ACC112 (cell line): ENCODE measurements at regions not wholly inside any gene's neighbourhood (a gene's known extent, or its start where the extent isn't known, plus 50 kb on each side); places are given as distances from the start of the nearest gene placed in this dataset.

Experiments
- H2AFZ ChIP-seq: fragments of 200-600 bp; sonication (generic); one replicate; pipeline ENCODE4 v1.6.0; 2017; ENCODE audit warnings: antibody characterized with exemption, low read length; ENCODE audit not compliant: unreplicated experiment
- H3K27ac ChIP-seq: fragments of 200-600 bp; sonication (generic); 2 replicates; pipeline ENCODE4 v1.5.1; 2014; ENCODE audit warnings: low read depth, mild to moderate bottlenecking, antibody characterized with exemption, low read length, moderate library complexity
- H3K27me3 ChIP-seq: fragments of 200-600 bp; sonication (generic); 2 replicates; pipeline ENCODE4 v1.6.1; 2014; ENCODE audit warnings: mild to moderate bottlenecking, antibody characterized with exemption, low read length, moderate library complexity, mixed read lengths; ENCODE audit not compliant: insufficient read depth
- H3K36me3 ChIP-seq: fragments of 200-600 bp; sonication (generic); 2 replicates; pipeline ENCODE4 v1.6.1; 2016; ENCODE audit warnings: mild to moderate bottlenecking, antibody characterized with exemption, low read length, moderate library complexity, mixed read lengths; ENCODE audit not compliant: insufficient read depth
- H3K4me1 ChIP-seq: fragments of 200-600 bp; sonication (generic); one replicate; pipeline ENCODE4 v1.6.1; 2016; ENCODE audit warnings: low read length, mixed read lengths; ENCODE audit not compliant: insufficient read depth, unreplicated experiment, control insufficient read depth
- H3K4me3 ChIP-seq: fragments of 200-600 bp; sonication (generic); 2 replicates; pipeline ENCODE4 v1.5.1; 2014; ENCODE audit warnings: mild to moderate bottlenecking, low read depth, low read length
- H3K79me2 ChIP-seq: fragments of 200-600 bp; sonication (generic); one replicate; pipeline ENCODE4 v1.6.0; 2016; ENCODE audit warnings: low read length; ENCODE audit not compliant: control insufficient read depth, unreplicated experiment, insufficient read depth

DNA sequence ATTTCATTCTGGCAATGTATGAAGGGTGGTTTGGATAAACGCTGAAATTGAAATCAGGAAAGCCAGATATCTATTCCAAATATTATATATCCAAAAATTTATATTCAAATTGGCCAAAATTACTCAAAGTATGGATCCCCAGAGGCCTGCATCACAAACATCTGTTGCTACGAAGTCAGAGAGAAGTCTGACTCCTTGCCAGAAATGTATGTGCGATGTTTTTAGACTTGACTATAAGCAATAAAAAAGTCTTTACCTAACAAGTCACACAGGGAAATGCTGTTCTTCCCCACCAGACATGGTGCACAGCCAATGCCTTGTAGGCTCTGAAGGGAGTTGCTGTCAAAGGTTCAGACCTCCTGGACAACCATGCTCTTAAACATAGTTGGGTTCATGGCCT is 533.1 kb downstream of the OTOL1 start:
- no peaks in the 10 kb centered on the region for H3K36me3 ChIP-seq
- H3K4me1 ChIP-seq: no peaks in the 10 kb centered on the region
- no peaks in the 10 kb centered on the region for H3K79me2 ChIP-seq
- no peak overlapping the region for H3K4me3 ChIP-seq
- H3K27me3 ChIP-seq: no peaks in the 10 kb centered on the region
- H3K27ac ChIP-seq: no peak overlapping the region
- H2AFZ ChIP-seq: no peak overlapping the region

DNA sequence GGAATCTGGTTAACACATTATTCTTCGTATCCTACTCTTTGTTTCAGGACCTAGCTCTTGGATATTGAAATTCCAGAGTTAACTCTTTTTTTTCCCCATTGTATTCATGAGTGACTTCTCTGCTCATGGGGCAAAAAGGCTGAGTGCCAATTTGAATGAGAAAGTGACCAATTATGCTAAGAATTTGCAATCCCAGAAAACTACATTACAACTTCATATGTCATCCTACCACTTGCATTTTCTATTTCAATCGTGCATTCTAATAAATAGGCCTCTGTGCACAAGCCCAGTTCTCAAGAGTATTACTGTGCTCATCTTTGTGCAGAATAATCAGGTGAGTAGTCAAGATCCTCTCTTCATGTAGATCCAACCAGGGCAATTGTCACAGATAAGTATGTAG is 537.8 kb downstream of the OTOL1 start:
- Histone ChIP-seq H3K27ac (no peak overlapping the region), H3K36me3 (no peaks in the 10 kb centered on the region), H3K27me3 (no peaks in the 10 kb centered on the region), H3K4me3 (no peak overlapping the region), H3K79me2 (no peaks in the 10 kb centered on the region), H3K4me1 (no peaks in the 10 kb centered on the region), H2AFZ (no peak overlapping the region)

- H3K36me3 ChIP-seq: no peaks in the 10 kb centered on the region
These were observed 545.0 kb downstream of the OTOL1 start for GRCh38 chr3:162041622-162042021.

GRCh38 chr3:162052636-162053035 is 556.0 kb downstream of the OTOL1 start:
- H3K4me3 ChIP-seq: no peak overlapping the region
- no peaks in the 10 kb centered on the region for H3K36me3 ChIP-seq
- no peaks in the 10 kb centered on the region for H3K79me2 ChIP-seq
- no peak overlapping the region for H2AFZ ChIP-seq
- H3K27ac ChIP-seq: no peak overlapping the region
- H3K4me1 ChIP-seq: no peaks in the 10 kb centered on the region
- H3K27me3 ChIP-seq: no peaks in the 10 kb centered on the region

More at GRCh38 chr3:162041622-162042021, 545.0 kb downstream of the OTOL1 start:
- H2AFZ ChIP-seq: no peak overlapping the region
- H3K27me3 ChIP-seq: no peaks in the 10 kb centered on the region
- no peak overlapping the region for H3K4me3 ChIP-seq
- no peaks in the 10 kb centered on the region for H3K4me1 ChIP-seq
- no peak overlapping the region for H3K27ac ChIP-seq
- H3K79me2 ChIP-seq: no peaks in the 10 kb centered on the region

DNA sequence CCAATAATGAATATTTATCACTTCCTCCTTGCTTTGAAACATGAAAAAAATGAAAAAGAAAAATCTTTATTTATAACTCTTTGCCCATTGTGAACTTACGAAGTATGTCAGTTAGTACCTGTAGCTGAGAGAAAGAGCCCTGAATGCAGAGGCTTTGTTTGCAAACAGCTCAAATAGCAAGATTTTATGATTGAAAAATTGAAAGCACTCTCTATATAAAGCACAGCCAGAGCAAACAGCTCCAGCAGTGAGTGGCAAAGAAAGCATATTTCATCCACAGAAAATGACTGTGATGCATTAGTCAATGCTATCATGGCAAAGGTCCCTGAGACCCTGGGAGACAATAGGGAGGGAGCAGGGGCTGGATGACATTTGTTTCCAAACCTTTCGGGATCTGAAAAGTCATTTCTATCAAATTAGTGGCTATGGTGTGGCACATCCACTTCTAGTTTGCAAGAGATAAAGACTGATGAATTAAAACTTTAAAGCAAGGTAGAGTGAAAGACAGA is 576.1 kb downstream of the OTOL1 start:
- Histone ChIP-seq H3K4me3 (no peak overlapping the region), H2AFZ (no peak overlapping the region), H3K36me3 (no peaks in the 10 kb centered on the region), H3K27ac (no peak overlapping the region), H3K79me2 (no peaks in the 10 kb centered on the region), H3K4me1 (no peaks in the 10 kb centered on the region), H3K27me3 (no peaks in the 10 kb centered on the region)

DNA sequence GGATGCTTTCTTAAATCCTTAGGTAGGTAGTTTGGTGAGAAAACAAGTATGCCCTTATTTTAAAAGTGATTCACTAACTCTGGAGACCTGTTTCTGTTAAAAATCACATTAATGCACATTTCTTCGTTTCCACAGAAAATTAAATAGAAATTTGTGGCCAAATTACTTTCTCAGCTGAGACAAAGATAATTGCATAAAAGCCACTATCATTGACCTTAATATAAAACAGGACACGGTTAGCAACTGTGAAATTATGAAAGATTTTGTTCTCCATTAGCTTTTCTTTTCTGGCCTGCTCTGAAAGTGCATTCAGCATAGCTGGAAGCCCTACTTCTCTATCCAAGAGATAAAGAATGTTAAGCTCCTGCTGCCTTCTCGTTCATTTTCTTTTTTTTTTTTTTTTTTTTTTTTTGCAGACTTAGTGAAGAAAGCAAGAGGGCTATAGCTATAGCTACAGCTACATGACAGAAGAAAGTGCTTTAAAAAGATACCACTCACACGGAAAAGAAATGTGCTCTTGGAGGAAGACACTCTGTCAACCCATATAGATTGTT is 576.9 kb downstream of the OTOL1 start:
- H3K36me3 ChIP-seq: no peaks in the 10 kb centered on the region

DNA sequence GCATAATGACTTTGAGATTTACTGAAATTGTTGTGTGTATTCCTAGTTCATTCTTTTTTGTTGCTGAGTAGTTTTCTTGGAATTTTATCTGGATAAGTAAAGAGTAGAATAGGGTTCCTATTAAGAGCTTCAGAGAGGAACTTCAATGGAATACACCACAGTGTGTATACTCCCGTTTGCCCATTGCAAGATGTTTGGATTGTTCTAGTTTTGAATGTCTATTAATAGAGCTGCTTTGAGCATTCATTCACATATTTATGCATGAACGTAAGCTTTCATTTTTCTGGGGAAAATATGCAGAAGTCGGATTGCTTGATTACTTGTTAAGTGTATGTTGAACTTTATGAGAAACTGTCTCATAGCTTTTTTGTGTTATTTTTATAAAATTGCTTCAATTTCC is 580.5 kb downstream of the OTOL1 start:
- Histone ChIP-seq H3K27me3 (no peaks in the 10 kb centered on the region), H2AFZ (no peak overlapping the region), H3K36me3 (no peaks in the 10 kb centered on the region), H3K27ac (no peak overlapping the region), H3K4me3 (no peak overlapping the region), H3K79me2 (no peaks in the 10 kb centered on the region), H3K4me1 (no peaks in the 10 kb centered on the region)

More for the DNA sequence above, 576.9 kb downstream of the OTOL1 start:
- Histone ChIP-seq H3K27ac (no peak overlapping the region), H3K27me3 (no peaks in the 10 kb centered on the region), H2AFZ (no peak overlapping the region), H3K79me2 (no peaks in the 10 kb centered on the region), H3K4me3 (no peak overlapping the region), H3K4me1 (no peaks in the 10 kb centered on the region)

DNA sequence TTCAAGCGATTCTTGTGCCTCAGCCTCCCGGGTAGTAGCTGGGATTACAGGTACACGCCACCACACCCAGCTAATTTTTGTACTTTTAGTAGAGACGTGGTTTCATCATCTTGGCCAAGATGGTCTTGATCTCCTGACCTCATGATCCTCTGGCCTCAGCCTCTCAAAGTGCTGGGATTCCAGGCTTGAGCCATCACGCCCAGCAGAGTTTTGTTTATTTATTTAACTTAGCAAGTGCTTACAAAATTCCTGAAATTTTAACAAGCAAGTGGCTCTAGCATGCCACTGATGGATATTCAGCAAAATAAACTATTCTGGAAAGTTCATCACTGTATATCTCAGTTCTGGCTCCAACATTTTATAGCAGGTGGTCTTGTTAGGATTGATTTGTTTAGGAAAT is 585.9 kb downstream of the OTOL1 start:
- no peaks in the 10 kb centered on the region for H3K27me3 ChIP-seq
- H2AFZ ChIP-seq: no peak overlapping the region
- H3K4me3 ChIP-seq: no peak overlapping the region
- H3K27ac ChIP-seq: no peak overlapping the region
- no peaks in the 10 kb centered on the region for H3K79me2 ChIP-seq
- peaks cover 9% of the 10 kb centered on the region for H3K4me1 ChIP-seq
- H3K36me3 ChIP-seq: no peaks in the 10 kb centered on the region

- no peak overlapping the region for H2AFZ ChIP-seq
- H3K27ac ChIP-seq: no peak overlapping the region
- no peaks in the 10 kb centered on the region for H3K79me2 ChIP-seq
- H3K36me3 ChIP-seq: no peaks in the 10 kb centered on the region
- peaks cover 9% of the 10 kb centered on the region for H3K4me1 ChIP-seq
- no peak overlapping the region for H3K4me3 ChIP-seq
- no peaks in the 10 kb centered on the region for H3K27me3 ChIP-seq
These were observed 590.8 kb downstream of the OTOL1 start for GRCh38 chr3:162087361-162087760.

DNA sequence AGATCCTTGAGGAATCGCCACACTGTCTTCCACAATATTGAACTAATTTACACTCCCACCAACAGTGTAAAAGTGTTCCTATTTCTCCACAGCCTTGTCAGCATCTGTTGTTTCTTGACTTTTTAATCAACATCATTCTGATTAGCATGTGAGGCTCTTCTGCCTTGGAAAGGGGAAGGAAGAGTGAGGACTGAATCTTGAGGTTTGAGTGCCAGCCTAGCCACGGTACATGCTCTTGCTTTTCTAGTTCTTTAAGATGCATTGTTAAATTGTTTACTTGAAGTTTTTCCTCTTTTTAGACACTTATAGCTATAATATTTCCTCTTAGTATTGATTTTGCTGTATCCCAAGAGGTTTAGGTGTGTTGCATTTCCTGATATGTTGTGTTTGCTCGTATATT is 596.1 kb downstream of the OTOL1 start:
- no peaks in the 10 kb centered on the region for H3K27me3 ChIP-seq
- no peak overlapping the region for H2AFZ ChIP-seq
- H3K36me3 ChIP-seq: no peaks in the 10 kb centered on the region
- H3K4me3 ChIP-seq: no peak overlapping the region
- H3K79me2 ChIP-seq: no peaks in the 10 kb centered on the region
- H3K4me1 ChIP-seq: no peaks in the 10 kb centered on the region
- H3K27ac ChIP-seq: no peak overlapping the region

DNA sequence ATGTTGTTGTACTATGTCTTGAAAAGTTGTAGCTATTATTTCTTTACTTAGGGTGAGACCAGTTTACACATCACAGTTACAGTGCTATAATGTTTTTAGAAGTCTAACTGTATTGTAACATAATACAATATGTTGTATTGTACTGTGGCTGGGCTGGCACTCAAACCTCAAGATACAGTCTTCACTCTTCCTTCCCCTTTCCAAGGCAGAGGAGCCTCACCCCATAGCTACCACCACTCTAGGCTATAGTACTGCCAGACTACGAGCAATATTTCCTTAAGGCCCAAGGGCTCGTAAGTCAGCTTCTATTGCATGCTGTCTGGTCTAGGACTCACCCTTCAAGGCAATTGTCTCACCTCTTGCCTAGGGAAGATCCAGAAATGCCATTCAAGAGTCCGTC is 597.7 kb downstream of the OTOL1 start:
- H3K36me3 ChIP-seq: no peaks in the 10 kb centered on the region
- no peak overlapping the region for H2AFZ ChIP-seq
- no peaks in the 10 kb centered on the region for H3K79me2 ChIP-seq
- H3K4me3 ChIP-seq: no peak overlapping the region
- H3K27me3 ChIP-seq: no peaks in the 10 kb centered on the region
- H3K27ac ChIP-seq: no peak overlapping the region
- H3K4me1 ChIP-seq: no peaks in the 10 kb centered on the region
